Stimulated activated naive B cell treated with anti-CD40 and anti-IgM and Interleukin-4, amounts not matched to agents 10 μg/mL and 1 μg/mL and 100 μg/mL, for 72 hours (primary cell): ENCODE measurements at regions not wholly inside any gene's neighbourhood (a gene's known extent, or its start where the extent isn't known, plus 50 kb on each side); places are given as distances from the start of the nearest gene placed in this dataset.
A peak's percentile ranks its signal among the peaks of the same experiment; 100 is the strongest.
"Not testable (repeated sequence)": the region's sequence is repeated elsewhere in the genome, so short reads cannot be mapped to it uniquely, and the experiment has no call there.

Source experiments
- ATAC-seq, 2 donors: fragments of 150-1000 bp; cut with Tn5 transposase; replicated peaks; 2 replicates each; pipeline ENCODE4 v1.10.0; 2021; ENCODE audit warnings: moderate library complexity in 1 of 2
- DNase-seq: peaks from one replicate; pipeline ENCODE4 v3.0.0; 2021
- H3K27ac Mint-ChIP-seq: one replicate; pipeline ENCODE4 v1.8.0; 2022; ENCODE audit warnings: mild to moderate bottlenecking, mixed read lengths
- H3K27me3 Mint-ChIP-seq, 2 donors: one replicate each; pipeline ENCODE4 v1.8.0; 2022; ENCODE audit warnings: mixed read lengths in 2 of 2
- H3K36me3 Mint-ChIP-seq, 2 donors: one replicate each; pipeline ENCODE4 v1.8.0; 2022; ENCODE audit warnings: mixed read lengths in 2 of 2, mild to moderate bottlenecking in 1 of 2
- H3K4me1 Mint-ChIP-seq, 2 donors: one replicate each; pipeline ENCODE4 v1.8.0; 2022; ENCODE audit warnings: mixed read lengths in 2 of 2, mild to moderate bottlenecking in 1 of 2
- H3K4me3 Mint-ChIP-seq, 2 donors: one replicate each; pipeline ENCODE4 v1.8.0; 2022; ENCODE audit warnings: mild to moderate bottlenecking in 2 of 2, mixed read lengths in 2 of 2, moderate library complexity in 1 of 2
- H3K9me3 Mint-ChIP-seq, 2 donors: one replicate each; pipeline ENCODE4 v1.8.0; 2022; ENCODE audit warnings: mixed read lengths in 2 of 2, mild to moderate bottlenecking in 1 of 2

GRCh38 chr2:128663371-128664050 lies 344.8 kb upstream of the HS6ST1 start:
- H3K27ac Mint-ChIP-seq, result no peak overlapping the region
- peaks cover 0 to 3% of the 10 kb centered on the region in 2 donors for H3K9me3 Mint-ChIP-seq
- DNase-seq, result no peak
- peaks cover 0 to 5% of the 10 kb centered on the region in 2 donors for H3K36me3 Mint-ChIP-seq
- no peak overlapping the region for H3K4me3 Mint-ChIP-seq
- no peak for ATAC-seq
- peaks cover 36% of the 10 kb centered on the region in 2 donors for H3K27me3 Mint-ChIP-seq
- H3K4me1 Mint-ChIP-seq, result no peaks in the 10 kb centered on the region

- Mint-ChIP-seq H3K9me3 (no peaks in the 10 kb centered on the region), H3K4me3 (no peak overlapping the region), H3K4me1 (no peaks in the 10 kb centered on the region), H3K27ac (no peak overlapping the region), H3K27me3 (peaks cover 36% of the 10 kb centered on the region in 2 donors), H3K36me3 (peaks cover 0 to 5% of the 10 kb centered on the region in 2 donors)
- DNase-seq (no peak), ATAC-seq (no peak)
Measured at GRCh38 chr2:128664499-128664971, 345.9 kb upstream of the HS6ST1 start.

GRCh38 chr2:128665113-128665512 lies 346.4 kb upstream of the HS6ST1 start:
- no peak for ATAC-seq
- Mint-ChIP-seq H3K27me3 (peaks cover 36% of the 10 kb centered on the region in 2 donors), H3K27ac (no peak overlapping the region)

DNA sequence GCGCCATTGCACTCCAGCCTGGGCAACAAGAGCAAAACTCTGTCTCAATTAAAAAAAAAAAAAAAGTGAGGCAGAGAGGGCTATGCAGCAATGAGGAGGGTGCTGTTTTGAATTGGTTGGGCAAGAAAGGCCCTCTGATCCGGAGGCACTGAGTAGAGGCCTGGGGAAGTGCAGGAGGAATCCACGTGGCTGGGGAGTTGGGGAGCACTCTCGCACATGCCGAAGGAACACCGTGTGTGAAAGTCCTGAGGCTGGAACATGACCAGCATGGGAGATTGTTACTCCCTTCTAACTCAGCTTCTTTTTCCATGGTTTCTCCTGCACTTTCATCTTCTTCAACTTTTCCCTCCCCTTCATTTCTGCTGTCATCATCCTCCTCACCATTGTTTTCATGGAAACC lies 347.9 kb upstream of the HS6ST1 start:
- Mint-ChIP-seq H3K27me3 (peaks cover 36% of the 10 kb centered on the region in 2 donors), H3K27ac (no peak overlapping the region), H3K4me1 (no peaks in the 10 kb centered on the region), H3K36me3 (peaks cover 0 to 5% of the 10 kb centered on the region in 2 donors), H3K4me3 (no peak overlapping the region), H3K9me3 (no peaks in the 10 kb centered on the region)
- DNase-seq (no peak), ATAC-seq (no peak)

More at GRCh38 chr2:128665113-128665512, 346.4 kb upstream of the HS6ST1 start:
- no peak for DNase-seq
- peaks cover 0 to 5% of the 10 kb centered on the region in 2 donors for H3K36me3 Mint-ChIP-seq
- H3K4me1 Mint-ChIP-seq, result no peaks in the 10 kb centered on the region
- H3K9me3 Mint-ChIP-seq, result no peaks in the 10 kb centered on the region
- no peak overlapping the region for H3K4me3 Mint-ChIP-seq

GRCh38 chr2:128667391-128667790 lies 348.7 kb upstream of the HS6ST1 start:
- H3K4me1 Mint-ChIP-seq, result no peaks in the 10 kb centered on the region
- peaks cover 0 to 5% of the 10 kb centered on the region in 2 donors for H3K36me3 Mint-ChIP-seq
- no peak overlapping the region for H3K27ac Mint-ChIP-seq
- ATAC-seq (no peak), DNase-seq (no peak)
- no peak overlapping the region for H3K4me3 Mint-ChIP-seq
- no peaks in the 10 kb centered on the region for H3K9me3 Mint-ChIP-seq
- peaks cover 31% of the 10 kb centered on the region in 2 donors for H3K27me3 Mint-ChIP-seq

- peaks cover 23% of the 10 kb centered on the region in 2 donors for H3K27me3 Mint-ChIP-seq
- DNase-seq (no peak), ATAC-seq (no peak)
- H3K4me3 Mint-ChIP-seq, result no peak overlapping the region
- H3K27ac Mint-ChIP-seq, result no peak overlapping the region
- peaks cover 0 to 5% of the 10 kb centered on the region in 2 donors for H3K36me3 Mint-ChIP-seq
- no peaks in the 10 kb centered on the region for H3K4me1 Mint-ChIP-seq
- H3K9me3 Mint-ChIP-seq, result peaks cover 0 to 2% of the 10 kb centered on the region in 2 donors
Measured at GRCh38 chr2:128668946-128669345, 350.3 kb upstream of the HS6ST1 start.

DNA sequence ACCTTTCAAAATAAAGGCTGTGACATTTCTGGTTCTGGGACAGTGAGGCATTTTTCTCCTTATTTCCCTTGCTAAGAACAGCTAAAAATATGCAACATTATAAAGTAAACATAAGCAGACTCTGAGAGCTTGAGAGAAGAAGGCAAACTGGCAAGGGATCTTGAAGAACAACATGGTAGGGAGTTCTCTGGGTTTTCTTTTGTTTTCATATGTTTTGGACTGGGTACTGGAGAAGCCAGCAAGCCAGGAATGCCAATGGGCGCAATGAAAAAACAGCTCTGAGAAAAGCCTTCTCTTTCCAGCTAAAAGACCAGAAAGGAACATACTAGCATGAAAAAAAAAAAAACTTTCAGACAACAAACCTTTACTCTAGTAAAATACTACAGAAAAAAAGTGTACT lies 351.4 kb upstream of the HS6ST1 start:
- H3K4me1 Mint-ChIP-seq, result no peaks in the 10 kb centered on the region
- DNase-seq, result no peak
- no peak overlapping the region for H3K4me3 Mint-ChIP-seq
- H3K27ac Mint-ChIP-seq, result no peak overlapping the region
- H3K27me3 Mint-ChIP-seq, result peaks cover 18 to 19% of the 10 kb centered on the region in 2 donors
- ATAC-seq, result no peak
- peaks cover 0 to 2% of the 10 kb centered on the region in 2 donors for H3K9me3 Mint-ChIP-seq
- H3K36me3 Mint-ChIP-seq, result peaks cover 0 to under 1% of the 10 kb centered on the region in 2 donors

DNA sequence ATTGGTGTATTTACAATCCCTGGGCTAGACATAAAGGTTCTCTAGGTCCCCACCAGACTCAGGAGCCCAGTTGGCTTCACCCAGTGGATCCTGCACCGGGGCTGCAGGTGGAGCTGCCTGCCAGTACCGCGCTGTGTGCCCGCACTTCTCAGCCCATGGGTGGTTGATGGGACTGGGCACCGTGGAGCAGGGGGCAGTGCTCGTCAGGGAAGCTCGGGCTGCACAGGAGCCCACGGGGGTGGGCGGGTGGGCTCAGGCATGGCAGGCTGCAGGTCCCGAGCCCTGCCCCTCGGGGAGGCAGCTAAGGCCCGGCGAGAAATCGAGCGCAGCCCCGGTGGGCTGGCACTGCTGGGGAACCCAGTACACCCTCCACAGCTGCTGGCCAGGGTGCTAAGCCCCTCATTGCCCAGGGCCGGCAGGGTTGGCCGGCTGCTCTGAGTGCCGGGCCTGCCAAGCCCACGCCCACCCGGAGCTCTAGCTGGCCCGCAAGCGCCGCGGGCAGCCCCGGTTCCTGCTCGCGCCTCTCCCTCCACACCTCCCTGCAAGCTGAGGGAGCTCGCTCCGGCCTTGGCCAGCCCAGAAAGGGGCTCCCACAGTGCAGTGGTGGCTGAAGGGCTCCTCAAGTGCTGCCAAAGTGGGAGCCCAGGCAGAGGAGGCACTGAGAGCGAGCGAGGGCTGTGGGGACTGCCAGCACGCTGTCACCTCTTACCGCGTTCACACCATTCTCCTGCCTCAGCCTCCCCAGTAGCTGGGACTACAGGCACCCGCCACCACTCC lies 353.5 kb upstream of the HS6ST1 start:
- H3K9me3 Mint-ChIP-seq, ATAC-seq, H3K4me3 Mint-ChIP-seq, H3K27me3 Mint-ChIP-seq, H3K27ac Mint-ChIP-seq, H3K4me1 Mint-ChIP-seq, H3K36me3 Mint-ChIP-seq, DNase-seq: not testable (repeated sequence)

GRCh38 chr2:128679680-128680079 lies 361.0 kb upstream of the HS6ST1 start:
- DNase-seq, H3K4me3 Mint-ChIP-seq, H3K4me1 Mint-ChIP-seq, H3K27me3 Mint-ChIP-seq, H3K36me3 Mint-ChIP-seq, ATAC-seq, H3K27ac Mint-ChIP-seq, H3K9me3 Mint-ChIP-seq: not testable (repeated sequence)

DNA sequence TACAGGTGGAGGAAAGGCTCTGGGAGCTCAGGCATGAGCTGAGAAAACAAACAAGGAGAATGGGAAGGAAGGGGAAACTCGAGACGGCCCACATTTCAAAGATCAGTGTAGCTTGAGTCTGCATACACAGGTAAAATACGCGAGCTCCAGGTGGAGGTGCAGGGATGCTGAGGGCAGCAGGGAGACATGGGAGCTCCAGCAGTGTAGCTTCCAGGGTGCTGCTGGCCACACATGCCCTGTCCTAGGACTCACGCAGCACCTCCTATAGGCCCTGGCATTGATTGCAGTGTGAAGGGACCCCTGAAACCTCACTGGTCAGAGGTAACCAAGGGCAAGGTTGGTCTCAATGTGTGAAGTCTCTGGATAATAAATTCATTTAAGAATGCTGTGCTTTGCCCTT lies 362.8 kb upstream of the HS6ST1 start:
- no peak for ATAC-seq
- Mint-ChIP-seq H3K27me3 (no peaks in the 10 kb centered on the region), H3K4me1 (peaks cover 7 to 19% of the 10 kb centered on the region in 2 donors), H3K36me3 (no peaks in the 10 kb centered on the region), H3K9me3 (no peaks in the 10 kb centered on the region), H3K27ac (no peak overlapping the region), H3K4me3 (no peak overlapping the region)
- no peak for DNase-seq

DNA sequence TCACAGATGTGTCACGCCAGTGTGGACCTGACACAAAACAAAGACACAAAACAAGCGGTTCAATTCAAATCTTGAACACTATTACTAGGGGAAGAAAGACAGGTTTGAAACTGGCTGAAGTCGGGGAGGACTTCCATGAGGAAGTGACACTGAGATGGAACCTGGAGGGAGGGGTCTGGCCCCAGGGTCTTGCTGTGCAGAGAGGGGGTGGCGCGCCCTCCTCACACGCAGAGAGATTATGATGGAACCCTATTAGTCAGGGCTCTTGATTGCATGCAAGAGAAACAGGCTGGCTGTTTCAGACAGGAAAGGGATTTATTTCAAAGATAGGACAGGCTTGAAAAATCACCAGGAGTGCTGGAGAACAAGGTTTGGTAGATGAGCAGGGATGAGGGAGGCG lies 363.6 kb upstream of the HS6ST1 start:
- H3K27me3 Mint-ChIP-seq, result no peaks in the 10 kb centered on the region
- H3K27ac Mint-ChIP-seq, result no peak overlapping the region
- ATAC-seq (no peak), DNase-seq (no peak)
- no peak overlapping the region for H3K4me3 Mint-ChIP-seq
- H3K9me3 Mint-ChIP-seq, result no peaks in the 10 kb centered on the region
- no peaks in the 10 kb centered on the region for H3K36me3 Mint-ChIP-seq
- peaks cover 9 to 27% of the 10 kb centered on the region in 2 donors for H3K4me1 Mint-ChIP-seq

DNA sequence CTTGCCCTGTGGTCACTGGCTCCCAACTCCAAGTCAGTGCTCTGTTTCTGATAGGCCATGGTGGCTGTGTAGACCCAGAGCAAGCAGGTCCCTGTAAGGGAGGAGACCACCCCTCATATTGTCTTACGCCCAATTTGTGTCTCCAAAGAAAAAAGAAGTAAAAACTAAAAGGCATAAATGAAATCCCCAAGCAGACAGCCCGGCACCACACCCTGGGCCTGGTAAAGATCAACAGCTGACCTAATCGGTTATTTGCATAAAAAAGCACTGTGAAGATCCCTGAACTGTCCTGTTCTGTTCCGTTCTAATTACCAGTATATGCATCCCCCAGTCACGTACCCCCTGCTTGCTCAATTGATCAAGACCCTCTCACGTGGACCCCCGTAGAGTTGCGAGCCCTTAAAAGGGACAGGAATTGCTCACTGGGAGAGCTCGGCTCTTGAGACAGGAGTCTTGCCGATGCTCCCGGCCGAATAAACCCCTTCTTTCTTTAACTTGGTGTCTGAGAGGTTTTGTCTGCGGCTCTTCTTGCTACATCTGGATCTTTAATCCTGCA lies 364.1 kb upstream of the HS6ST1 start:
- Mint-ChIP-seq H3K9me3 (no peaks in the 10 kb centered on the region), H3K27me3 (no peaks in the 10 kb centered on the region), H3K36me3 (no peaks in the 10 kb centered on the region), H3K4me1 (peaks cover 9 to 31% of the 10 kb centered on the region in 2 donors), H3K27ac (no peak overlapping the region), H3K4me3 (no peak overlapping the region)
- ATAC-seq (no peak), DNase-seq (no peak)

DNA sequence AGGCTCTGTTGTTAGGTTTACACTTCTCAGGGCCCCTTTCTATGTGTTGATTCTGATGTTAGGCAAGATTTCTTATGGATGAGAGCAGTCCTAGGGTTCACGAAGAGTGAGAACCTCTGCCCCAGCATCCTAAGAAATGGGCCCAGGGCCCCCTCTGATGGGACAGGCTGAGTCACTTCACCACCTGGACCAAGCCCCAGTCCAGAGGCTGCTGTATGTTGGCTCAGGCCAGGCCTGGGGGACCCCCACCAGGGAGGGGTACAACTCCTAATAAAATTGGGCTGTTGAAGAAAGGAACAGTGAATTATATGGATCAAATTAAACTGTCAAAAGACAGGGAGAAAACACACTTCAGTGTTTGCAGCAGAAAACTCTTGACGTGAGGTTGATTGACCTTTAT lies 365.9 kb upstream of the HS6ST1 start:
- no peaks in the 10 kb centered on the region for H3K27me3 Mint-ChIP-seq
- ATAC-seq (no peak), DNase-seq (no peak)
- H3K36me3 Mint-ChIP-seq, result no peaks in the 10 kb centered on the region
- no peaks in the 10 kb centered on the region for H3K9me3 Mint-ChIP-seq
- no peak overlapping the region for H3K27ac Mint-ChIP-seq
- H3K4me1 Mint-ChIP-seq, result peaks cover 9 to 31% of the 10 kb centered on the region in 2 donors
- H3K4me3 Mint-ChIP-seq, result no peak overlapping the region

GRCh38 chr2:128685841-128686496 lies 367.3 kb upstream of the HS6ST1 start:
- ATAC-seq, result peak; percentile 14 to 19
- H3K27ac Mint-ChIP-seq, result no peak overlapping the region
- no peak for DNase-seq
- no peaks in the 10 kb centered on the region for H3K9me3 Mint-ChIP-seq
- no peaks in the 10 kb centered on the region for H3K36me3 Mint-ChIP-seq
- H3K4me1 Mint-ChIP-seq, result peaks cover 9 to 31% of the 10 kb centered on the region in 2 donors
- H3K27me3 Mint-ChIP-seq, result no peaks in the 10 kb centered on the region
- no peak overlapping the region for H3K4me3 Mint-ChIP-seq
